ENCODE measurements at regions not wholly inside any gene's neighbourhood (a gene's known extent, or its start where the extent isn't known, plus 50 kb on each side); places are given as distances from the start of the nearest gene placed in this dataset.
A peak's percentile ranks its signal among the peaks of the same experiment; 100 is the strongest.
"Not testable (repeated sequence)": the region's sequence is repeated elsewhere in the genome, so short reads cannot be mapped to it uniquely, and the experiment has no call there.

GRCh38 chr10:106086391-106086790 is 1078.1 kb downstream of the SORCS1 start:
- DNase-seq: no peak

- DNase-seq: no peak
Observed at GRCh38 chr10:106083572-106083971, 1080.9 kb downstream of the SORCS1 start.

- no peak for DNase-seq
Observed at GRCh38 chr10:106082865-106083264, 1081.6 kb downstream of the SORCS1 start.

GRCh38 chr10:106078895-106079576 is 1085.5 kb downstream of the SORCS1 start:
- DNase-seq: no peak

- DNase-seq: no peak
Observed at GRCh38 chr10:106076496-106076895, 1088.0 kb downstream of the SORCS1 start.

- no peak for DNase-seq
Observed at GRCh38 chr10:106053061-106053460, 1111.4 kb downstream of the SORCS1 start.

- DNase-seq: no peak
Observed at GRCh38 chr10:106044503-106044902, 1120.0 kb downstream of the SORCS1 start.

GRCh38 chr10:106043863-106044262 is 1120.6 kb downstream of the SORCS1 start:
- DNase-seq: peak in 1 of 56 donors; percentile 0

- DNase-seq: no peak
Observed at GRCh38 chr10:106038246-106038645, 1126.3 kb downstream of the SORCS1 start.

GRCh38 chr10:106033065-106033464 is 1131.4 kb downstream of the SORCS1 start:
- DNase-seq: no peak

GRCh38 chr10:106032450-106033002 is 1132.0 kb downstream of the SORCS1 start:
- no peak for DNase-seq

GRCh38 chr10:106027240-106027639 is 1137.3 kb downstream of the SORCS1 start:
- DNase-seq: no peak

GRCh38 chr10:106025208-106025811 is 1139.2 kb downstream of the SORCS1 start:
- no peak for DNase-seq

- DNase-seq: no peak
Observed at GRCh38 chr10:106023329-106023728, 1141.2 kb downstream of the SORCS1 start.

GRCh38 chr10:106019559-106019958 is 1144.9 kb downstream of the SORCS1 start:
- not testable (repeated sequence) for DNase-seq

GRCh38 chr10:106015369-106016199 is 1148.9 kb downstream of the SORCS1 start:
- not testable (repeated sequence) for DNase-seq

GRCh38 chr10:106011250-106011649 is 1153.3 kb downstream of the SORCS1 start:
- no peak for DNase-seq

- DNase-seq: no peak
Observed at GRCh38 chr10:106000721-106001120, 1163.8 kb downstream of the SORCS1 start.

- DNase-seq: no peak
Observed at GRCh38 chr10:105993609-105994008, 1170.9 kb downstream of the SORCS1 start.

GRCh38 chr10:105992928-105993327 is 1171.6 kb downstream of the SORCS1 start:
- DNase-seq: no peak

GRCh38 chr10:105990529-105990928 is 1174.0 kb downstream of the SORCS1 start:
- DNase-seq: no peak

- DNase-seq: no peak
Observed at GRCh38 chr10:105989995-105990394, 1174.5 kb downstream of the SORCS1 start.
